Hepatocyte (in vitro differentiated cells): ENCODE measurements at regions not wholly inside any gene's neighbourhood (a gene's known extent, or its start where the extent isn't known, plus 50 kb on each side); places are given as distances from the start of the nearest gene placed in this dataset.

Experiments used
- CTCF ChIP-seq: fragments of 200-600 bp; sonication (generic); IDR thresholded peaks from 2 replicates; pipeline ENCODE4 v1.5.1; 2016; ENCODE audit warnings: antibody characterized with exemption, mild to moderate bottlenecking; ENCODE audit not compliant: poor library complexity
- EZH2 ChIP-seq: fragments of 200-600 bp; sonication (generic); IDR thresholded peaks from 2 replicates; pipeline ENCODE4 v1.6.1; 2016; ENCODE audit warnings: antibody characterized with exemption, mild to moderate bottlenecking, borderline replicate concordance
- EZH2phosphoT487 ChIP-seq: fragments of 200-600 bp; sonication (generic); IDR thresholded peaks from one replicate; pipeline ENCODE4 v1.6.1; 2018; ENCODE audit warnings: antibody characterized with exemption, mild to moderate bottlenecking, low read depth, moderate library complexity; ENCODE audit not compliant: unreplicated experiment, severe bottlenecking

GRCh38 chr7:115709664-115710063 lies 320.9 kb downstream of the TFEC start:
- TF ChIP-seq CTCF = no peak
- no peak for TF ChIP-seq EZH2phosphoT487
- TF ChIP-seq EZH2 = no peak
